ENCODE measurements at regions not wholly inside any gene's neighbourhood (a gene's known extent, or its start where the extent isn't known, plus 50 kb on each side); places are given as distances from the start of the nearest gene placed in this dataset.

- no peaks in the 10 kb centered on the region for H3K9me3 ChIP-seq (replicated peaks; ENCODE audit: control insufficient read depth, insufficient read depth, low read length)
- no peak overlapping the region for H3K27ac ChIP-seq (ENCODE audit: control insufficient read depth, insufficient read depth)
- FAIRE-seq: no peak
- no peaks in the 10 kb centered on the region; a peak in 1 of 4 replicates for H3K27me3 ChIP-seq (replicated peaks in 1 of 2; ENCODE audit: control insufficient read depth in 2 of 2, insufficient read depth in 2 of 2, low read length in 1 of 2)
- no peaks in the 10 kb centered on the region for H3K36me3 ChIP-seq (ENCODE audit: control insufficient read depth in 2 of 2, insufficient read depth in 2 of 2, low read length in 1 of 2)
- no peak overlapping the region for H2AFZ ChIP-seq (ENCODE audit: control insufficient read depth, low read depth, low read length)
- intact Hi-C loops (cut with micrococcal nuclease; ENCODE audit: unreplicated experiment): no loop called here
- ChIA-PET SMC1A (ENCODE audit: uncharacterized antibody, unreplicated experiment) (no interaction called here), RAD21 (ENCODE audit: unreplicated experiment) (no interaction called here), POLR2A (no interaction called here), CTCF (no interaction called here)
- no TSS peak for BruUV-seq (replicated peaks)
- no peak for DNase-seq (ENCODE audit: low read depth, low spot score)
- no peak overlapping the region for H3K4me2 ChIP-seq (ENCODE audit: control insufficient read depth, insufficient read depth)
- no peak overlapping the region for H3K4me3 ChIP-seq
- in situ Hi-C loops (cut with MboI): no loop called here
- ATAC-seq: no peak
- H4K20me1 ChIP-seq (ENCODE audit: control insufficient read depth, insufficient read depth): no peaks in the 10 kb centered on the region
- H3K9ac ChIP-seq (ENCODE audit: control insufficient read depth, insufficient read depth, low read length): no peak overlapping the region
- H3K4me1 ChIP-seq (ENCODE audit: control insufficient read depth, insufficient read depth, low read length): no peaks in the 10 kb centered on the region
- H3K79me2 ChIP-seq (ENCODE audit: control insufficient read depth, insufficient read depth, low read length): no peaks in the 10 kb centered on the region
- no peak for TF ChIP-seq RELB (IDR thresholded peaks at IDR 0.05; ENCODE audit: low read depth)
- no peak for TF ChIP-seq SIX5 (IDR thresholded peaks at IDR 0.05; ENCODE audit: low read depth, low read length, severe bottlenecking)
- no peak for TF ChIP-seq CHD2 (IDR thresholded peaks at IDR 0.05; ENCODE audit: borderline replicate concordance, low read depth, low read length)
- no peak for TF ChIP-seq GABPA (IDR thresholded peaks at IDR 0.05; ENCODE audit: low read depth)
- no peak for TF ChIP-seq SMARCA5 (IDR thresholded peaks at IDR 0.05)
- no peak for TF ChIP-seq EGR1 (IDR thresholded peaks at IDR 0.05; ENCODE audit: borderline replicate concordance in 1 of 2, low read depth in 2 of 2, low read length in 2 of 2)
- TF ChIP-seq HSF1 (IDR thresholded peaks at IDR 0.05; ENCODE audit: low read depth, low read length): no peak
- TF ChIP-seq JUNB (IDR thresholded peaks at IDR 0.05): no peak
- TF ChIP-seq NFYB (IDR thresholded peaks at IDR 0.05; ENCODE audit: insufficient read depth, low read depth, low read length): no peak
- TF ChIP-seq NR2C1 (IDR thresholded peaks at IDR 0.05): no peak
- TF ChIP-seq MLLT1 (IDR thresholded peaks at IDR 0.05): no peak
- TF ChIP-seq CEBPB (IDR thresholded peaks at IDR 0.05; ENCODE audit: borderline replicate concordance in 1 of 2, low read depth in 2 of 2, low read length in 2 of 2): no peak
- TF ChIP-seq, protein P1, sequence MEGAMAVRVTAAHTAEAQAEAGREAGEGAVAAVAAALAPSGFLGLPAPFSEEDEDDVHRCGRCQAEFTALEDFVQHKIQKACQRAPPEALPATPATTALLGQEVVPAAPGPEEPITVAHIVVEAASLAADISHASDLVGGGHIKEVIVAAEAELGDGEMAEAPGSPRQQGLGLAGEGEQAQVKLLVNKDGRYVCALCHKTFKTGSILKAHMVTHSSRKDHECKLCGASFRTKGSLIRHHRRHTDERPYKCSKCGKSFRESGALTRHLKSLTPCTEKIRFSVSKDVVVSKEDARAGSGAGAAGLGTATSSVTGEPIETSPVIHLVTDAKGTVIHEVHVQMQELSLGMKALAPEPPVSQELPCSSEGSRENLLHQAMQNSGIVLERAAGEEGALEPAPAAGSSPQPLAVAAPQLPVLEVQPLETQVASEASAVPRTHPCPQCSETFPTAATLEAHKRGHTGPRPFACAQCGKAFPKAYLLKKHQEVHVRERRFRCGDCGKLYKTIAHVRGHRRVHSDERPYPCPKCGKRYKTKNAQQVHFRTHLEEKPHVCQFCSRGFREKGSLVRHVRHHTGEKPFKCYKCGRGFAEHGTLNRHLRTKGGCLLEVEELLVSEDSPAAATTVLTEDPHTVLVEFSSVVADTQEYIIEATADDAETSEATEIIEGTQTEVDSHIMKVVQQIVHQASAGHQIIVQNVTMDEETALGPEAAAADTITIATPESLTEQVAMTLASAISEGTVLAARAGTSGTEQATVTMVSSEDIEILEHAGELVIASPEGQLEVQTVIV (IDR thresholded peaks at IDR 0.05; ENCODE audit: borderline replicate concordance, partially characterized antibody): no peak
- TF ChIP-seq, protein P2, sequence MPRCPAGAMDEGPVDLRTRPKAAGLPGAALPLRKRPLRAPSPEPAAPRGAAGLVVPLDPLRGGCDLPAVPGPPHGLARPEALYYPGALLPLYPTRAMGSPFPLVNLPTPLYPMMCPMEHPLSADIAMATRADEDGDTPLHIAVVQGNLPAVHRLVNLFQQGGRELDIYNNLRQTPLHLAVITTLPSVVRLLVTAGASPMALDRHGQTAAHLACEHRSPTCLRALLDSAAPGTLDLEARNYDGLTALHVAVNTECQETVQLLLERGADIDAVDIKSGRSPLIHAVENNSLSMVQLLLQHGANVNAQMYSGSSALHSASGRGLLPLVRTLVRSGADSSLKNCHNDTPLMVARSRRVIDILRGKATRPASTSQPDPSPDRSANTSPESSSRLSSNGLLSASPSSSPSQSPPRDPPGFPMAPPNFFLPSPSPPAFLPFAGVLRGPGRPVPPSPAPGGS (IDR thresholded peaks at IDR 0.05; ENCODE audit: borderline replicate concordance, insufficient read depth, low read depth, low read length, poor library complexity, severe bottlenecking): no peak
- TF ChIP-seq FOS (IDR thresholded peaks at IDR 0.05; ENCODE audit: borderline replicate concordance, extremely low read depth, insufficient read length): no peak
- no peak for TF ChIP-seq FOXM1 (IDR thresholded peaks at IDR 0.05; ENCODE audit: low read depth, low read length)
- TF ChIP-seq SPI1 (IDR thresholded peaks at IDR 0.05; ENCODE audit: borderline replicate concordance, insufficient read depth, low read depth, low read length): no peak
These were observed 167.0 kb upstream of the USP25 start for GRCh38 chr21:15562748-15563147.
